PC-3 (cell line): ENCODE measurements at regions not wholly inside any gene's neighbourhood (a gene's known extent, or its start where the extent isn't known, plus 50 kb on each side); places are given as distances from the start of the nearest gene placed in this dataset.

ENCODE experiments used
- ATAC-seq: fragments of 200-7000 bp; cut with Tn5 transposase; 2 replicates; pipeline ENCODE4 v1.9.1; 2020; ENCODE audit warnings: mild to moderate bottlenecking, moderate library complexity
- BruUV-seq: library from RNA; stranded (reverse); fragments of 400-500 nt; replicated peaks from 2 replicates; lab custom pipeline; 2021; lab: Mats Ljungman, UMichigan
- CTCF ChIA-PET: fragments of 300-600 bp; sonication (Branson Sonifier 250); formaldehyde crosslinking; loops from one replicate; lab custom pipeline; 2022; ENCODE audit warnings: antibody characterized with exemption; lab: Charles Lee
- POLR2A ChIA-PET: fragments of 300-600 bp; sonication (Branson Sonifier 250); formaldehyde crosslinking; loops from one replicate; lab custom pipeline; 2022; ENCODE audit warnings: antibody characterized with exemption; ENCODE audit not compliant: unreplicated experiment; lab: Charles Lee
- DNase-seq: peaks from one replicate; pipeline ENCODE4 v3.0.0-alpha.2; 2015
- H2AFZ ChIP-seq: fragments of 300-600 bp; sonication (generic); 2 replicates; pipeline ENCODE4 v1.6.0; 2016; ENCODE audit warnings: antibody characterized with exemption, low read length
- H3F3A ChIP-seq: fragments of 300-600 bp; sonication (generic); one replicate; pipeline ENCODE4 v1.6.0; 2017; ENCODE audit warnings: antibody characterized with exemption, low read length, control low read depth, mild to moderate bottlenecking; ENCODE audit not compliant: unreplicated experiment
- H3K27ac ChIP-seq: fragments of 300-600 bp; sonication (generic); 2 replicates; pipeline ENCODE4 v1.5.1; 2016; ENCODE audit warnings: mild to moderate bottlenecking, low read length
- H3K27me3 ChIP-seq: fragments of 300-600 bp; sonication (generic); 2 replicates; pipeline ENCODE4 v1.6.1; 2016; ENCODE audit warnings: low read length, mixed read lengths
- H3K36me3 ChIP-seq: fragments of 300-600 bp; sonication (generic); 2 replicates; pipeline ENCODE4 v1.6.1; 2016; ENCODE audit warnings: low read depth, mixed run types, low read length, mixed read lengths
- H3K4me1 ChIP-seq: fragments of 300-600 bp; sonication (generic); 2 replicates; pipeline ENCODE4 v1.5.1; 2016; ENCODE audit warnings: low read length; ENCODE audit not compliant: insufficient read depth
- H3K4me2 ChIP-seq: fragments of 300-600 bp; sonication (generic); 2 replicates; pipeline ENCODE4 v1.6.0; 2016; ENCODE audit warnings: low read length
- H3K4me3 ChIP-seq: fragments of 300-600 bp; sonication (generic); 2 replicates; pipeline ENCODE4 v1.5.1; 2016; ENCODE audit warnings: mild to moderate bottlenecking, low read length, mixed read lengths
- H3K79me2 ChIP-seq: fragments of 300-600 bp; sonication (generic); 2 replicates; pipeline ENCODE4 v1.6.1; 2017; ENCODE audit warnings: low read length, mixed read lengths
- H3K9ac ChIP-seq: fragments of 300-600 bp; sonication (generic); 2 replicates; pipeline ENCODE4 v1.6.0; 2016; ENCODE audit warnings: mild to moderate bottlenecking, low read length
- H3K9me2 ChIP-seq: fragments of 300-600 bp; sonication (generic); replicated peaks from 2 replicates; pipeline ENCODE4 v1.6.1; 2016; ENCODE audit warnings: mixed run types, low read length, mixed read lengths
- H3K9me3 ChIP-seq: fragments of 300-600 bp; sonication (generic); 2 replicates; pipeline ENCODE4 v1.6.1; 2016; ENCODE audit warnings: low read length, mixed read lengths
- H4K20me1 ChIP-seq: fragments of 300-600 bp; sonication (generic); 2 replicates; pipeline ENCODE4 v1.6.1; 2016; ENCODE audit warnings: low read length, mixed read lengths
- EZH2 ChIP-seq: fragments of 300-600 bp; sonication (generic); IDR thresholded peaks from one replicate; pipeline ENCODE4 v1.6.1; 2017; ENCODE audit warnings: antibody characterized with exemption, mild to moderate bottlenecking, low read length; ENCODE audit not compliant: unreplicated experiment
- EZH2phosphoT487 ChIP-seq: fragments of 300-600 bp; sonication (generic); IDR thresholded peaks from 2 replicates; pipeline ENCODE4 v1.6.1; 2018; ENCODE audit warnings: mild to moderate bottlenecking, antibody characterized with exemption, low read length, borderline replicate concordance
- intact Hi-C: fragments of 100-400 bp; cut with micrococcal nuclease; formaldehyde crosslinking; loops from 2 replicates; pipeline ENCODE4 v1.9.0; 2023
- TF ChIP-seq, protein P1 (sequence below): fragments of 300-600 bp; sonication (generic); conservative IDR thresholded peaks from 2 replicates; pipeline ENCODE4 v1.5.1; 2017; ENCODE audit warnings: antibody characterized with exemption, low read depth, mild to moderate bottlenecking, low read length

DNA sequence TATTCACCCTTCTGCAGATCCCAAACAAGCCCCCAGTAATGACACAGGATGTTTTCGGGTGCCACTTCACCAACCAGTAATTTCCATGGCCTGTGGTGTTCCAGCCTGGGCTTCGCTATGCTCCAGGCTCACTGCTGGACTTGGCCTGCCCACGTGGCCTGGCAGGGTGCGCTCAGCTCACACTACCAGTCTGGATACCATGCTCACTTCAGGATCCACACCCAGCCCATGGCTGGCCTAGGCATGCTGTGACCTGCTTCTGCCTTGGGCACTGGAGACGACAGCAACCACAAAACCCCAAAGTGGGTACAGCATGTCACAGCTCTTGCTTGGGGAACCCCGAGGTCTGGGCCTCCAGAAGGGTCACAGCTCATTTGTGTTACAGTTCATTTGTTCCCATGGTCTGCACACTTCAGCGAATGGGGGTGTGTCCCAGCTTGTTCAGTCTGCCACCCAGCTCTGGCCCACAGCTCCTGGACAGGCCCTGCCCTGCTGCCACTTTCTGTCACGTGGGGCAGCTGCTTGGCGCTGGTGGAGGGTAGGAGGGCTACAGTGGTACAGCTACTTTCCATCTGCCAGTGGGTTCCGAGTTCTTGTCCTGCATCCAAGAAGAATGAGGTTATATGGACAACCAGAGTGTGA is 650.8 kb downstream of the MCTP2 start:
- CTCF ChIA-PET, result no interaction called here
- intact Hi-C loops, result no loop called here
- no peak for DNase-seq
- POLR2A ChIA-PET, result no interaction called here
- no peaks in the 10 kb centered on the region for H3K9me3 ChIP-seq
- H3K9me2 ChIP-seq, result no peaks in the 10 kb centered on the region
- H3K79me2 ChIP-seq, result no peaks in the 10 kb centered on the region
- H4K20me1 ChIP-seq, result no peaks in the 10 kb centered on the region
- H3K4me2 ChIP-seq, result no peak overlapping the region
- BruUV-seq, result no TSS peak
- no peak overlapping the region for H2AFZ ChIP-seq
- H3K9ac ChIP-seq, result no peak overlapping the region
- H3K36me3 ChIP-seq, result no peaks in the 10 kb centered on the region
- ATAC-seq, result no peak
- no peaks in the 10 kb centered on the region for H3F3A ChIP-seq
- no peaks in the 10 kb centered on the region for H3K27me3 ChIP-seq
- TF ChIP-seq EZH2, result no peak
- no peak for TF ChIP-seq EZH2phosphoT487
- TF ChIP-seq, protein P1, sequence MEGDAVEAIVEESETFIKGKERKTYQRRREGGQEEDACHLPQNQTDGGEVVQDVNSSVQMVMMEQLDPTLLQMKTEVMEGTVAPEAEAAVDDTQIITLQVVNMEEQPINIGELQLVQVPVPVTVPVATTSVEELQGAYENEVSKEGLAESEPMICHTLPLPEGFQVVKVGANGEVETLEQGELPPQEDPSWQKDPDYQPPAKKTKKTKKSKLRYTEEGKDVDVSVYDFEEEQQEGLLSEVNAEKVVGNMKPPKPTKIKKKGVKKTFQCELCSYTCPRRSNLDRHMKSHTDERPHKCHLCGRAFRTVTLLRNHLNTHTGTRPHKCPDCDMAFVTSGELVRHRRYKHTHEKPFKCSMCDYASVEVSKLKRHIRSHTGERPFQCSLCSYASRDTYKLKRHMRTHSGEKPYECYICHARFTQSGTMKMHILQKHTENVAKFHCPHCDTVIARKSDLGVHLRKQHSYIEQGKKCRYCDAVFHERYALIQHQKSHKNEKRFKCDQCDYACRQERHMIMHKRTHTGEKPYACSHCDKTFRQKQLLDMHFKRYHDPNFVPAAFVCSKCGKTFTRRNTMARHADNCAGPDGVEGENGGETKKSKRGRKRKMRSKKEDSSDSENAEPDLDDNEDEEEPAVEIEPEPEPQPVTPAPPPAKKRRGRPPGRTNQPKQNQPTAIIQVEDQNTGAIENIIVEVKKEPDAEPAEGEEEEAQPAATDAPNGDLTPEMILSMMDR, result no peak
- no peaks in the 10 kb centered on the region for H3K4me1 ChIP-seq
- no peak overlapping the region for H3K4me3 ChIP-seq
- no peak overlapping the region for H3K27ac ChIP-seq

DNA sequence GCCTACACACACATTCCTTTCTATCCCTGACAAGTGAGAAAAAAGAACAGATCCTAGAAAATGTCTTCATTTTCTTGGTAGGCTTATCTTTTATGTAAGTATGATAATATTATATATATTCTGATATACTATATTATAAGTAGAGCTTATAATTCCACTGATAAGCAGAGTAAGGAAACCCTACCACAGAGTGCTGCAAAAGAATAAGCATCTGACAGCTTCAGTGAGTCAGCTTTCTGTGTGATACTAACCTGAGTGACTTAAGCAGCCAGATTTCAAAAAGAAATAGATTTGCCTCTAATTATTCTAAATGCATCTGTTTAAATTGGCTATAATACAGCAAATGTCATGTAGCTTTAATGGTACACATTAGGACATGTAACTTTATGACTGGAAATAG is 656.0 kb downstream of the MCTP2 start:
- Histone ChIP-seq H3K36me3 (no peaks in the 10 kb centered on the region), H3K4me2 (no peak overlapping the region), H3F3A (no peaks in the 10 kb centered on the region), H3K4me3 (no peak overlapping the region), H2AFZ (no peak overlapping the region), H4K20me1 (no peaks in the 10 kb centered on the region), H3K9ac (no peak overlapping the region), H3K9me2 (no peaks in the 10 kb centered on the region), H3K79me2 (no peaks in the 10 kb centered on the region), H3K9me3 (no peaks in the 10 kb centered on the region), H3K27me3 (no peaks in the 10 kb centered on the region), H3K27ac (no peak overlapping the region), H3K4me1 (no peaks in the 10 kb centered on the region)
- intact Hi-C loops, result no loop called here
- ATAC-seq (no peak), DNase-seq (no peak)
- ChIA-PET POLR2A (no interaction called here), CTCF (no interaction called here)
- no peak for TF ChIP-seq EZH2phosphoT487
- TF ChIP-seq, protein P1, result no peak
- TF ChIP-seq EZH2, result no peak
- no TSS peak for BruUV-seq

DNA sequence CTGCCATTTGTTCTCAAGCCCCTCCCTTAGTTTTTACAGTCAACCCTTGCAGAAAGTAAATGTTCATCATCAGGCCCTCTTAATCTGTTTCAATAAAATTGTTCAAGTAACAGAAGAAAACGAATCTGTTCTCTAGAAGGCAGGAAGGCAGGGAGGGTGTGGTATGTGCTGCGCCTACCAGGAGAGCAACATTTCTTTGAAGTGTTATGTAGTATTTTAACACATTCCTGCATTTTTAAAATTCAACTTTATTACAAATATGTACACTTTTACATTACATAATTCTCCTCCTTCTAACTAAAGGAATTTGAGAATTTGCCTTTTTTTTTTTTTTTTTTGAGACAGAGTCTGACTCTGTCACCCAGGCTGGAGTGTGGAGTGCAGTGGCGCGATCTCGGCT is 657.8 kb downstream of the MCTP2 start:
- BruUV-seq, result no TSS peak
- no peak for ATAC-seq
- H3K9ac ChIP-seq, result no peak overlapping the region
- no peaks in the 10 kb centered on the region for H3K4me1 ChIP-seq
- no peaks in the 10 kb centered on the region for H3K36me3 ChIP-seq
- no peak for DNase-seq
- H3K4me2 ChIP-seq, result no peak overlapping the region
- H3K9me3 ChIP-seq, result no peaks in the 10 kb centered on the region
- POLR2A ChIA-PET, result no interaction called here
- H3K9me2 ChIP-seq, result no peaks in the 10 kb centered on the region
- no peaks in the 10 kb centered on the region for H3F3A ChIP-seq
- no peaks in the 10 kb centered on the region for H4K20me1 ChIP-seq
- no peaks in the 10 kb centered on the region for H3K27me3 ChIP-seq
- TF ChIP-seq EZH2phosphoT487 (no peak), EZH2 (no peak)
- TF ChIP-seq, protein P1, result no peak
- intact Hi-C loops, result no loop called here
- no peak overlapping the region for H2AFZ ChIP-seq
- H3K27ac ChIP-seq, result no peak overlapping the region
- H3K79me2 ChIP-seq, result no peaks in the 10 kb centered on the region
- CTCF ChIA-PET, result no interaction called here
- H3K4me3 ChIP-seq, result no peak overlapping the region
